Umbilical cord (tissue), 1 donor: ENCODE measurements at regions not wholly inside any gene's neighbourhood (a gene's known extent, or its start where the extent isn't known, plus 50 kb on each side); places are given as distances from the start of the nearest gene placed in this dataset.

Source experiments
- DNase-seq: peaks from one replicate; pipeline ENCODE4 v3.0.0-alpha.2; 2015; ENCODE audit warnings: low spot score

GRCh38 chr19:28940751-28941500, 272.0 kb downstream of the UQCRFS1 start:
- peak; percentile 4 for DNase-seq

- DNase-seq = no peak
These were observed 273.7 kb downstream of the UQCRFS1 start for GRCh38 chr19:28939236-28939635.

GRCh38 chr19:28936001-28936400, 276.9 kb downstream of the UQCRFS1 start:
- no peak for DNase-seq

GRCh38 chr19:28934631-28935030, 278.3 kb downstream of the UQCRFS1 start:
- DNase-seq = peak; percentile 5

- no peak for DNase-seq
These were observed 279.9 kb downstream of the UQCRFS1 start for GRCh38 chr19:28933039-28933438.

- no peak for DNase-seq
These were observed 280.5 kb downstream of the UQCRFS1 start for GRCh38 chr19:28932446-28932845.

- no peak for DNase-seq
These were observed 283.9 kb downstream of the UQCRFS1 start for GRCh38 chr19:28929006-28929405.

GRCh38 chr19:28927456-28927855, 285.5 kb downstream of the UQCRFS1 start:
- no peak for DNase-seq

- DNase-seq = no peak
These were observed 292.5 kb downstream of the UQCRFS1 start for GRCh38 chr19:28920269-28921066.

GRCh38 chr19:28917621-28918020, 295.3 kb downstream of the UQCRFS1 start:
- no peak for DNase-seq

GRCh38 chr19:28915737-28916460, 297.1 kb downstream of the UQCRFS1 start:
- no peak for DNase-seq

GRCh38 chr19:28915202-28915601, 297.7 kb downstream of the UQCRFS1 start:
- DNase-seq = no peak

- no peak for DNase-seq
These were observed 298.8 kb downstream of the UQCRFS1 start for GRCh38 chr19:28914173-28914572.

- DNase-seq = no peak
These were observed 299.3 kb downstream of the UQCRFS1 start for GRCh38 chr19:28913626-28914025.

GRCh38 chr19:28908941-28909340, 304.0 kb downstream of the UQCRFS1 start:
- no peak for DNase-seq

GRCh38 chr19:28907534-28907933, 305.4 kb downstream of the UQCRFS1 start:
- DNase-seq = no peak

GRCh38 chr19:28905996-28906395, 307.0 kb downstream of the UQCRFS1 start:
- DNase-seq = no peak

- no peak for DNase-seq
These were observed 313.2 kb downstream of the UQCRFS1 start for GRCh38 chr19:28899703-28900102.

- DNase-seq = no peak
These were observed 314.7 kb downstream of the UQCRFS1 start for GRCh38 chr19:28898249-28898648.

- DNase-seq = no peak
These were observed 322.8 kb downstream of the UQCRFS1 start for GRCh38 chr19:28889941-28890670.

GRCh38 chr19:28887920-28888618, 324.9 kb downstream of the UQCRFS1 start:
- no peak for DNase-seq
